ENCODE measurements at regions not wholly inside any gene's neighbourhood (a gene's known extent, or its start where the extent isn't known, plus 50 kb on each side); places are given as distances from the start of the nearest gene placed in this dataset.
A peak's percentile ranks its signal among the peaks of the same experiment; 100 is the strongest.

DNA sequence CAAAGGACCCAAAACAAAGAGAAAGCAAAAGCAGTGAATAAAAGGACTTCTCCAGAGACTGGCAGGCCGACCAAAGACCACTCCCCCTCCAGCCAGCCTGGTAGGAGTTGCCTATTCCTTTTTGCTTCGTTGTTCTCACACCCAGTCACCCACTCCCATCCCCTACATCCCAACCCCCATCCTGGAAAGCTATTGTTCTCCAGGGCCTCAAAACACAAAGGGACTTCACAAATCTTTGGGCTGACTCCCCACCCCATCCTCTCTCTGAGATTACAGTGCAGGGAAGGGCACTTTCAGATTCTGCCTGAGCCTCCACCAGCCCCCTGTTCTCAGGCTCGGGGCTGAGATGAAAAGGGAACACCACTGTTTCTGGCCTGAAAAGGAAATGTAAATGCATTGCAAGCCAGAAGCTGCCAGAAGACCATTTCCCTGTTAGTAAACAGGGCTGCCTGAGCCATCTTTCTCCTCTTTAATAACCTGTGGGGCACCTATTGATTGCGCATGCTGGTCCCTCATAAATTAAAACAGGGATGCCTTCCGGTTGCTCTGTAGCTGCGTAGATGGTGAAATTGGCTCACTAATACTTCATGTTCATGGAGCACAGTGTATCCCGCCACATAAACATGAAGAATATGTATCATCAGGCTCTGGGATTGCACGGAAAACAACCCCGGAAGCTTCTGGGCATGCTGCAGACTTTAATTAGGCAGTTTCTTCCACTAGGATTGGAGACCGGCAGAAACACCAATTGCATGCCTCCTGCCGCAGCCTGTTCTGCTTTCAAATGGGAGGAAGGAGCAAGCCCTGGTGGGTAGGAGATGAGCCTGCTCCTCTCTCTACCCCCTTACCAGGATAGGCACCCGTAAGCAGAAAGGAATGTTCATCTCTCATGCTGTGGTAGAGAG lies 130.3 kb upstream of the FUT8 start:
- peak; percentile 78 for DNase-seq (ENCODE audit: low read depth)

DNA sequence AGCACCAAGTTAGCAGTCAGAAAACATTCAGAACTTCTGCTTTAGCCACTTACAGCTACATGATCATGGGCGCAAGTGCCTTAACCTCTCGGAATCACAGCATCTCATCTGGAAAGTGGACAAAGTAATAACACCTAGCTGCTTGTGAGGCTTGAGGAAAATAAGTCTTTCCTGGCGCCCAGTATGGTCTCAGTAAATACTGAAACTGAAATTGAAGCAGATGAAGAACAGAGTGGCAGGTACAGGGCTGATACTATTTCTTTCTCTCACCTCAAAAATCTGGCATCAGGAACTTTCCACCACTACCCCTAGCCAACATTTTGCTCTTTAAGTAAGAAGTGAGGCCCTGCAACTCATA lies 129.7 kb upstream of the FUT8 start:
- no peak for DNase-seq (ENCODE audit: low read depth)

DNA sequence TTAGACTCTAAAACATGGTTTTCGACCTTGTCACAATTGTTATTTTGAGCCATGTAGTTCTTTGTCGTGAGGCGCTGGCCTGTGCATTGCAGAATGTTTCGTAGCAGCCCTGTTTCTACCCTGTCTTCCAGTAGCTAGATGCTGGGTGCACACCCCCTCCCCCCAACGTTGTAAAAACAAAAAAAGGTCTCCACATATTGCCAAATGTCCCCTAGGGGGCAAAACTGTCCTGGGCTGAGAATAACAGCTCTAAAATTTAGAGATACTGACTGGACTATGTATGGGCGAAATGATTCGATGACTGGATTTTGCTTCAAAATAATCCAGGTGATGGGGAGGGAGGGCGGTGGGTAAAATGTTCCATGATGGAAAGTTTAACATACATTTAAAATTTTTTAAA lies 126.1 kb upstream of the FUT8 start:
- no peak for DNase-seq (ENCODE audit: low read depth)

DNA sequence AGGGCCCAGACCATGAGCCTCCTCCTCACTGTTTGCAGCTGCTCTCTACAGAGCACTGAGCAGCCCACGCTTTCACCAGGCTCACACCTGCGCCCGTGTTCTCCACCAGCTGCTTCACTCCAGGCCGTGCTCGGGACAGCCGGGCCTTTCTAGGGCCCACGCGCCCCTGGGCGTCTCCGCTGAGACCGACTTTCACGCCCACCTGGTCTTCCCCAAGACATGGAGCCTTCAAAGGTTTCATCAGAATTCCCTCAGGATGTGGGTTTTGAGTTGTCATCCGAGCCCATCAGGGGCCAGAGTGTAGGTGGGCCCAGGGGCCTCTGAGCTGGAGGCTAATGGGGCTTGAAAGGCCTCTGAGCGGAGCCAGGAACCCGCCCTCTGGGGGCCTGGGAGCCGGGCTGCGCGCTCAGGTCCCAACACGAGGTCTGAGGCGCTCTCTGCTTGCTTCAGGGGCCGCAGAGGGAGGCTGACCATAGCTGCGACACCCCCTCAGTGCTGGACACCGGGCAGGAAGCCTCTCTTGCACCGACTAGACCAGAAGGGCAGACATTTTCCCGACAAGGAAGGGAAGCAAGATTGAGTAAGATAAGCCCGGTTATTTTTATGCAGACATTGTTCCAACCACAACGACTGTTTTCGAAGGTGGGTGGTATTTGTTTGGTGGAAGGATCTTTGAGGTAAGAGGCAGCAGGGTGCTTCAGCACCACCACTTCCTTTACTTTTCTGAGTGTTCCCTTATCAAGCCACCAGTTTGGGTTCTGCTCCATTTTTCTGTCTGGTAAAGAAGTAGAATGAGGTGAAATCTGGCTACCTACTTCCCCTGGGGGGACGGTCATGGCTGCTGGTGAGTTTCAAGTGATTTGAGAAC lies 125.0 kb upstream of the FUT8 start:
- no peak for DNase-seq (ENCODE audit: low read depth)

DNA sequence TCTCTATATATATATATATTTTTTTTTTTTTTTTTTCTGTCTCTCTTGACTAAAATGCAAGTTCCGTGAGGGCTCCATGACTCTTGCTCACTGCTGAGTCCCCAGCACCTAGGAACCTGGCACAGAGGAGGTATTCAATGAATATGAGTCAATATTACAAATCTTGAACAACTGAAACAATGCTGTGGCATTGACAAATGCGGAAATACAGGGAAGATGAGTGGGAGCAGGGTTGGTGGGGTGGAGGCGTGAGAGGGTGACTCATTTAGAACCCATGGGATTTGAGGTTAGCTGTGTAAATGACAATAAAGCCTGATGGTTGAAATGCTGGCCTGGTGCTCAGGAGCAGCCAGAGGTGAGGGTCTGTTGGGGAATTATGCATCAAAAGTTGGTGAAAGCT lies 121.7 kb upstream of the FUT8 start:
- DNase-seq (ENCODE audit: low read depth): peak; percentile 88

DNA sequence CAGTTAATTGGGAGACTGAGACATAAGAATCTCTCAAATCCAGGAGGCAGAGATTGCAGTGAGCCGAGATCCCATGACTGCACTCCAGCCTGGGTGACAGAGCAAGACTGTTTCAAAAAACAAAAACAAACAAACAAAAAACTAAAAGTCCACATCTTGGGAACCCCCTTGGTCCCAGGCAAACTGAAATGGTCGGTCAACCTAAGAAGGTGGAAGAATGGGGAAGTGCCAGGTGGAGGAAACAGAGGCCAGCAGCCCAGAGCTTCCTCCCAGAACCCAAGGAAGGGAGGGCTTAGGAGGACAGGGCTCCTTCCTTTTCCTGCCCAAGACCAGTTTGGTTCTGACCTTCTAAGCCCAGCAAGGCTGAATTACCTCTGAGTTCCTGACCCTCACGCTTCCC lies 121.0 kb upstream of the FUT8 start:
- no peak for DNase-seq (ENCODE audit: low read depth)

DNA sequence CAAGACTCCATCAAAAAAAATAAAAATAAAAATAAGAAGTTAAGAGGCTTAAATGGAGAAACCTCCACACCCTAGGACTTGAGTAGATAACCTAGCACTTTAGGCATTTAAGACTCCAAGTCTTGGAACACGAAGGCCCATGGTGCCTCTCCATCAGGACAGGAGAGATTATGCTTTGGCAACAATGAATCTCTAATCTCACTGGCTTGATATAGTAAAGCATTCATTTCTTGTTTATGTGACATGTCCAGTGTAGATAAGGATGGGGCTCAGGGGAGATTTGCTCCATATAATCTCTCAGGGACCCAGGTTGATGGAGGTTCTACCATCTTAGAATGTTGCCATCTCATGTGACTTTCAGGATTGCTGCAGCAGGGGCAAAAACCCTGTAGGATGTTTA lies 117.7 kb upstream of the FUT8 start:
- DNase-seq (ENCODE audit: low read depth): no peak

DNA sequence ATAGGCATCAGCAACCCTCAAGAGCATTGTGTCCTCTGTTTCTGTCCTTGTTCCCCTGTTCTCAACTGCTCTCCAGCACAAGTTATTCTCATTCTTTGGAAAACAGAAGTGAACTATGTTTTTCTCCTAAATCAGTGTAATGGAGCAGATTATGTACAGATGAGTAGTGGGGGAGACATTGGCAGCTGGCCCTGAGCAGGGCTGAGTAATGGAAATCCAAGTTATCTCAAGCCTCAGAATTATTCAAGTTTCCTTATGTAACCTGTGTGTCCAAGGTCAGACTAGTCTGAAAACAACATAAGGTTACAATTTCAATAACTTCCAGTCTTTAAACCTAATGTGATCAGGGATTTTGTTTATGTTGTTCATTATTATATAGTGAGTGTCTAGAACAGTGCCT lies 116.1 kb upstream of the FUT8 start:
- peak; percentile 43 for DNase-seq (ENCODE audit: low read depth)

DNA sequence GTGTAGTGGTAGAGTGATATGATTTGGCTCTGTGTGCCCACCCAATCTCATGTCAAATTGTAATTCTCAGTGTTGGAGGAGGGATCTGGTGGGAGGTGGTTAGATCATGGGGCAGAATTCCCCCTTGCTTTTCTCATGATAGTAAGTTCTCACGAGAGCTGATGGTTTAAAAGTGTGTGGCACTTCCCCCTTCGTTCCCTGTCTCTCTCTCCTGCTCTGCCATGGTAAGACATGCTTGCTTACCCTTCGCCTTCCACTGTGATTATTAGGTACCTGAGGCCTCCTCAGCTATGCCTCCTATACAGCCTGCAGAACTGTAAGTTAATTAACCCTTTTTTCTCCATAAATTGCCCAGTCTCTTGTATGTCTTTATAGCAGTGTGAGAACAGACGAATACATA lies 115.7 kb upstream of the FUT8 start:
- no peak for DNase-seq (ENCODE audit: low read depth)

DNA sequence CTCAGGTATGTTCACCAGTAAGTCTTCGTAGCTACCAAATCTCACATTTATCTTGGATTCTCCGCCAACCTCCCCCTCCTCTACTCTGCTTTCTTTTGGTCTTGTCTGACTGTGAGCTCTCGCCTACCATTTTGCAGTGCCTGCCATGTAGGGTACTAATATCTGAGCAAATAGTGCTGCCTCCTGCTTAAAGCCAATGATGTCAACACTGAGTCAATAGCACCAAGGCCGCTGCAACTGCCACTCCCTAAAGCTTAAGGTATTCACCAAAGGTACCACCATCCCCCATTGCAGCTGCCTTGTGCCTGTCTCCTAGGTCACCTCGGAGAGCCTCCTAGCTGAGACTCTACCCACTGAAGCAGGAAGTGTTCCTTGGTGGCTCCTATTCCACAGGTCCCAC lies 114.8 kb upstream of the FUT8 start:
- no peak for DNase-seq (ENCODE audit: low read depth)

DNA sequence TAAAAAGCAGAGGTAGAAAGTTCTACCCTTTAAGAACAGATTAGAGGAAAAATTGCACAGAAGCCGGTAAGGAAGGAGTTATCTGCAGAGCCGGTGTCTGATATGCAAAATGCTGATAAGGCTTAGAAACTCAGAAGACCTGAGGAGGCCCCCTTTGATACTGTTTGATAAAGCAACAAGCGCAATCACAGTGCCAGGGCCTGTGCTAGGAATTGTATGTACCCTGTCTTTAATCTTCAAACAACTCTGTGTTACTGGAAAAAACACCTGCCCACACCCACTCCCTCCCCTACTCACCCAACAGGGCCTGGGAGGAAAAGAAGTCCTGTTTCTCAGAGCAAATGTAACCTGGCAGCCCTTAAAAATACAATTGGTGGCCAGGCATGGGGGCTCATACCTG lies 112.7 kb upstream of the FUT8 start:
- DNase-seq (ENCODE audit: low read depth): no peak

DNA sequence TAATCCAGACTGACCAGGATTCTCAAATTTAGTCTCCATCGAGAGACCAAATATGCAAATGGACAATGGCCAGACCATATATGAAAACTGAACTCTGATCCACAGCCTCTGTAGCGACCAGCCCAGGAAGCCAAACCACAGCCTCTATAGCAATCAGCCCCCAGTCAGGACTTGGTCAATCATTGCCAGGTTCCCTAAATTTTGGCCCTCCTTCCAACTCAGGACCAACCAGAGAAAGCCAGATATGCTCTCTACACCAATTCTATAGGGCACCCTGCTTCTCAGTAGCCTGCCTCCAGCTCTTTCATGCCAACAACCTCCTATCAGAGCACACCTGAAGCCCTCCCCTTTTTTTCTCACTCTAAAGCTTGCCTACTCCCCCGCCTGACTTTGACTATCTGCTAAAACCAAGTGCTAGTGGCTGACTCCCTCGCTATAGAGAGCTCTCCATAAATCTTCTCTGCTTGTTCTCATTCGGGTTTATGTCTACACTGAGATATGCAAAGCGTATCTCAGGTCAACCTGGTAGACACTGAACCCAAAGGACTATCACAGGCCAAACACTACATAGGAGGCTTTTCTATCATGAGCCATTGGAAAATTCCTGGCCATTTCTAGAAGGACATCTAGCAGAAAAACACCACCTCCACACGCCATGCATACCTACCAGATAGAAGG lies 110.5 kb upstream of the FUT8 start:
- DNase-seq (ENCODE audit: low read depth): no peak

DNA sequence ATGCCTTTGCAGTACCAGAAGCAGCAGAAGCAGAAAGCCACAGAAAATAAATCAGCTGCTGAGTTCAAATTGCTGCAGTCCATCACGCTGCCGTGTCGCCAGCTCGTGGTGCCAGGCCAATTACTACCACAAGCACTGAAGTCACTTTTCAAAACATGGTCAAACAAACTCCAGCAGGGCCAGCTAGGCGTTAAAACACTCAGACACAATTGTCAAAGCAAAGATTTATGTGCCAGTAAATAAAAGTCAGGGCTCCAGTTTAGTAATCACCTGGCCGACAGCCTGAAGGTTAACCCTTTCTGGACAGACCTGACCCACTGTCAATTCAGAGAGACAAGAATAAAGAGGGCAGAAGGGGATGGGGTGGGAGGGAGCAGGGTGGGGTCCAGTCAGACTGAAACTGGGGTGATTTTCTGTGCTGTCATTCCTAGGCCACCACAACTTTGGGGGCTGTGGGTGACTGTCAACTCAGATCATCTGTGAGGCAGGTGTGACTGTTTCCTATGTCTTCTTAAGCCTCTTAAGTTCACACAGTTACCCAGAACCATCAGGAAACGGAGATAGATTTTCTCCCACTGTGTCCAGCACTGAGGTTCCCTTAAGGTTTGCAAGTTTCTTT lies 109.8 kb upstream of the FUT8 start:
- DNase-seq (ENCODE audit: low read depth): no peak

DNA sequence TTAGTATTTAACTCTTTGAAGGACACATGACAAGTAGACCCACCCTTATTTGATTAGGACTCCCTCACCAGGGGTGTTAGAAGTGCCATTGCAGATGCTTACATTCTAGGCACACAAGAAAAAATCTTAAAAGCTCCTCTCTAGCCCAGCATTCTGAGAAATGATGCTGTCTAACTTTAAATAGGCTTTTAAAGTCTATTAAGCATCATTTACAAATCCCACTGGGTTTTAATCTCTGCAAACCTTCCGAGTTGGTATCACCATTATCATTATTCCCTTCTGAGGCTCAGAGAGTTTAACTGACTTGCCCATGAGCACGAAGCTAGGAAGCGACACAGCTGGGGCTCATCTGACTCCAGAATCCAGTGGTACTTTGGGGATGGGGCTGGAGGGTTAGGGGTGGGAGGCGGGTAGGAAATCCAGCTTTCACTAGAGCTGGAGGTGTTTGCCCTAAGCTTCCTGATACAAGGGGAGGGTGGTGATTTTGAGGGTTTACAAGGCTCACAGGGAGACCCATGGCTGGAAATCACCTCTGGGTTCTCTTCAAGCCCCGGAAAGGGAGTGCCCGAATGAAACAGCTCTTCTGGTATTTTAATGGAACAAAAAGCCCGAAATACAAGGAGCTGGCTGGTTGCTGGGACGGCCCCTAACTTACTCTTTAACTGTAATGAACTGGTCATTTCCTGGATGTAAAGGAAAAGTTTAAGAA lies 109.2 kb upstream of the FUT8 start:
- DNase-seq (ENCODE audit: low read depth): peak; percentile 12

DNA sequence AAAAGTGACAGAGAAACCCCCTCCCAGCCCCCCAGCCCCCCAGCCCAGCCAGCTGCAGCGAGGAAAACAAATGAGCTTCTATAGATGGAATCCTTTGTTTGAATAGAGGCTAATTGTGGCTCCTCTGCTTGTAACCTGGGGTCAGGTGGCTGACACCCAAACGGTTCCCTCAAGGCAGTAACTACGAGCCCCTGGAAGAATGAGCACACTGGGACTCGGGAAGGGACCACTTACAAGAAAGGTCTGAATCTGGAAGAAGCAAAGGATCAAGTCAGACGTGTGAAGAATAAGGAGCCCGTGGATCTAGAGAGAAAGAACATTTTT lies 108.7 kb upstream of the FUT8 start:
- DNase-seq (ENCODE audit: low read depth): no peak

DNA sequence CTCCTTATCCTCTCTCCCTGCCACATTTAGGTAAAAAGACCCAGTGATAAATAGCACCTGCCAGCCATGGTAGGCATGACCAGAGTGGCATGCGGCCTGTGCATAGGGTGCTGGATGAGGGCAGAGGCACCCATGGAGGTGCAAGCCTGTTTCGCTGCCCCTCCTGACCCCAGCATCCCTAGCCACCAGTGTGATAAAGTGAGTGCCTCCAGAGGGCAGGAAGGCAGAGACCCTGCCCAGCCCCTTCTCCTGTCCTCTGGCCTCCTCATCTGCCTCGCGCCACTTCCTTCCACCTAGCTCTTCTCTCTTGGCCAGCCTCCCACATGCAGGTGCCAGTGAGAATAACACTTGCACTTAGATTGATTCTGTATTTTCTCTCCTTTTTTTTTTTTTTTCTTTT lies 108.3 kb upstream of the FUT8 start:
- no peak for DNase-seq (ENCODE audit: low read depth)

DNA sequence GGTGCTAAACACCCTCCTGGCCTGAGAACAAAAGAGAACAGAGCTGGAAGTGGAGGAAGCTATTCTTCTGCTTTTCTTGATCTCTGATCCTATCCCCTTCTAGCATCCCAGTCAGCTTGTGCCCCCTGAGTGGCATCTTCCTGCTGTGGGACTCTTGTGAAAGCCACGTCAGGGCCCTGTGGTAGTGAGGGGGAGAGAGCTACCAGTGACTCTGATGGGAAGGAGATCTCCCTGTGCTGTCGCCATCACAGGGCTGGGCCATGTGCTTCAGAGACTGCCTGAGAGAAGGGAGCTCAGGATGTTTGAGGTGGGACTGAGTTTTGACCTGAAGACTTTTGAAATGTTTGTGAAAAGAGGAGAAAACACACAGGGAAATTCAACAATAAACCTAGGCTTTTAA lies 107.6 kb upstream of the FUT8 start:
- DNase-seq (ENCODE audit: low read depth): no peak

DNA sequence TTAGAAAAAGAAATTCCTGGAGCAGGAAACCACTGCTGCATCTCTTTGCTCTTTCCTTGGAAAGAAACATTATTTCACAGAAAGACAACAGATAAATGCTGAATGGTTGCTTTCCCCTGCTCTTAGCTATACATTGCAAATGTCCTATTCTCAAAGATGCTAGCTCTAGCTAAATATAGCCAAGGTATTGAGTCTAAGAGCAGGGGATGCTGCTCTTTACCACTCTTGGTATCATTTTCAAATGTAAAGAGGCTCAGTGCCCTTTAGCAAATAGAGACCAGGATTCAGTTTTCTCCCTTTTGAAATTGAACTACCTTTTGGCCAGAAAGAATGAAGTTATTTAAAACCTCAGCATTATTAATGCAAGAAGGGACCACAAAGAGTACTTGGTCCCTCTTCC lies 104.0 kb upstream of the FUT8 start:
- DNase-seq (ENCODE audit: low read depth): no peak

DNA sequence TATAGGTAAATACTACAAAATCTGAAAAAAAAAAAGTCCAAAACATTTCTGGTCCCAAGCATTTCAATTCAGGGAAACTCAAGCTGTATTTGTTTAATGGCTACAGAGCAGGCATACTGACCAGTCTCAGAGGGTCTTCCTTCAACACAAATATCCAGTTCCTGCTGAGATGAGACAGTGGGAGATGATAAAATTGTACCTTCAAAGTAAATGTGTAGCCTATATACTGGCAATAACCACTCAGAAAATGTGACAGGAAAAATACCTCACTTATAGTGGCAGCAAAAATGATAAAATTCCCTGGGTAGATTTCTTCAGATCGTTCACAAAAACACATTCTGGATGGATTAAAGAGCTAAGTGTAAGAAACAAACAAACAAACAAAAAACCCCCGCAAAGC lies 102.0 kb upstream of the FUT8 start:
- DNase-seq (ENCODE audit: low read depth): no peak

DNA sequence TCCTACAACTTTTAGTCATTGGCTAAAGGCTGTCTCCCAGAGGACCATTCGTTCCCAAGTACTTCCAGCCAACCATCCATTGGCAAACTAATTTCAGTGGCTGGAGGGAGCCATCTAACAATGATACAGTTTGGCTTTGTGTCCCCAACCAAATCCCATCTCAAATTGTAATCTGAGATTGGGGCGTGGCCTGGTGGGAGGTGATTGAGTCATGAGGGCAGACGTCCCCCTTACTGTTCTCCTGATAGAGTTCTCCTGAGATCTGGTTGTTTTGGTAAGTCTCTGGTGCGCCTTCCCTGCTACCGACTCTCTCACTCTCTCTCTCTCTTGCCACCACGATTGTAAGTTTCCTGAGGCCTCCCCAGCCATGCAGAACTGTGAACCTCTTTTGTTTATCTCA lies 99.7 kb upstream of the FUT8 start:
- DNase-seq (ENCODE audit: low read depth): no peak

DNA sequence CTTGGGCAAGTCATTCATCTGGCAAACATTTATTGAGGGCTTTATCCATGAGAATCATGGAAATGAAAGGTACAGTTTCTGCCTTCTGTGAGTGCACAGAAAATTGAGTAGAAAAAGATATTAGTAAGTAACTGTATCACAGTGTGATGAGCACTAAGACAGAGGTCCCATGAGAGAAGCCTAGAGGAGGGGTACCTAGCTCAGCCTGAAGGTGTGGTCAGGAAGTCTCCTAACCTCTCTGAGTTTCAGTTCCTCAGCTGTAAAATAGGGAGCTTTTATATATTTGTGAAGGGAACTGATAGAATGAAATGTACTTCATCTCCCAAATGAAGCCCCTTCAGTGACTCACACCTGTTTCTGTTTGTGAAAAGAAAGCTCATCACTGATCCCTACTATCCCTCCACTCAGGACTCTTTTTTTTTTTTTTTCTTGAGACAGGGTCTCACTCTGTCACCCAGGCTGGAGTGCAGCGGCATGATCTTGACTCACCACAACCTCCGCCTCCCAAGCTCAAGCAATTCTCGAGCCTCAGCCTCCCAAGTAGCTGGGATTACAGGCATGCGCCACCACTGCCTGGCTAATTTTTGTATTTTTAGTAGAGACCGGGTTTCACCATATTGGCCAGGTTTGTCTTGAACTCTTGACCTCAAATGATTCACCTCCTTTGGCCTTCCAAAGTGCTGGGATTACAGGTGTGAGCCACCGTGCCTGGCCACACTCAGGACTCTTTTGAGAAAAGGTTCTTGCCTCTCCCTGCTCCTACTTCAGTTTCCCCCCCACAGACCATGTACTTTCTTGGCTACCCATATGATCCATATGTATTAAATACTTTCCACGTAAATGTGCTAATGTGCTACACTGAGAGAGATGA lies 93.7 kb upstream of the FUT8 start:
- DNase-seq (ENCODE audit: low read depth): no peak
